GM12878 (cell line): ENCODE measurements at regions not wholly inside any gene's neighbourhood (a gene's known extent, or its start where the extent isn't known, plus 50 kb on each side); places are given as distances from the start of the nearest gene placed in this dataset.

Experiments used
- ATAC-seq: fragments of 200-7000 bp; cut with Tn5 transposase; 3 replicates; pipeline ENCODE4 v1.9.1; 2020; ENCODE audit warnings: mild to moderate bottlenecking, moderate library complexity
- BruUV-seq: library from RNA; stranded (reverse); fragments of 400-500 nt; replicated peaks from 2 replicates; lab custom pipeline; 2021; lab: Mats Ljungman, UMichigan
- CTCF ChIA-PET: fragments of 300-600 bp; sonication (Branson Sonifier 250); formaldehyde crosslinking; extraction: SDS; loops from one replicate; lab custom pipeline; 2021; ENCODE audit warnings: inconsistent platforms; lab: Yijun Ruan, JAX
- POLR2A ChIA-PET: fragments of 350-600 bp; formaldehyde crosslinking; extraction: SDS; loops from one replicate; lab custom pipeline; 2021; ENCODE audit warnings: inconsistent platforms; lab: Charles Lee
- RAD21 ChIA-PET: fragments of 300-600 bp; sonication (Branson Sonifier 250); formaldehyde crosslinking; loops from one replicate; lab custom pipeline; 2023; ENCODE audit warnings: antibody characterized with exemption; ENCODE audit not compliant: unreplicated experiment; lab: Charles Lee
- SMC1A ChIA-PET: fragments of 300-600 bp; sonication (Branson Sonifier 250); formaldehyde crosslinking; loops from one replicate; lab custom pipeline; 2023; ENCODE audit not compliant: unreplicated experiment, uncharacterized antibody; lab: Charles Lee
- DNase-seq: peaks from one replicate; pipeline ENCODE4 v3.0.0-alpha.2; 2011; ENCODE audit warnings: low read depth, low spot score
- FAIRE-seq: peaks from 3 replicates; lab custom pipeline; 2011; peaks lifted over from hg19 to GRCh38; lab: Jason Lieb, UNC
- H2AFZ ChIP-seq: 2 replicates; pipeline ENCODE4 v1.6.0; 2011; ENCODE audit warnings: low read depth, low read length, control low read depth; ENCODE audit not compliant: control insufficient read depth
- H3K27ac ChIP-seq: 2 replicates; pipeline ENCODE4 v1.5.1; 2011; ENCODE audit warnings: control low read depth; ENCODE audit not compliant: control insufficient read depth, insufficient read depth
- H3K27me3 ChIP-seq, 2 experiments: replicated peaks in 1 of 2; 2 replicates each; pipeline versions ENCODE4 v1.6.0 to v1.6.1; 2011; ENCODE audit warnings: low read length in 1 of 2; ENCODE audit not compliant: control insufficient read depth in 2 of 2, insufficient read depth in 2 of 2
- H3K36me3 ChIP-seq, 2 experiments: 2 replicates each; pipeline ENCODE4 v1.5.1; 2011; ENCODE audit warnings: low read length in 1 of 2; ENCODE audit not compliant: control insufficient read depth in 2 of 2, insufficient read depth in 2 of 2
- H3K4me1 ChIP-seq: 2 replicates; pipeline ENCODE4 v1.6.1; 2011; ENCODE audit warnings: mild to moderate bottlenecking, low read length, moderate library complexity, mixed read lengths; ENCODE audit not compliant: control insufficient read depth, insufficient read depth
- H3K4me2 ChIP-seq: 2 replicates; pipeline ENCODE4 v1.6.0; 2011; ENCODE audit warnings: control low read depth; ENCODE audit not compliant: control insufficient read depth, insufficient read depth
- H3K4me3 ChIP-seq: fragments of 200-600 bp; sonication (generic); 2 replicates; pipeline ENCODE4 v1.5.1; 2016
- H3K79me2 ChIP-seq: 2 replicates; pipeline ENCODE4 v1.6.0; 2011; ENCODE audit warnings: low read length; ENCODE audit not compliant: control insufficient read depth, insufficient read depth
- H3K9ac ChIP-seq: 2 replicates; pipeline ENCODE4 v1.8.0; 2011; ENCODE audit warnings: low read length, control low read depth, mixed read lengths; ENCODE audit not compliant: control insufficient read depth, insufficient read depth
- H3K9me3 ChIP-seq: replicated peaks from 3 replicates; pipeline ENCODE4 v1.5.1; 2011; ENCODE audit warnings: mild to moderate bottlenecking, low read length; ENCODE audit not compliant: control insufficient read depth, insufficient read depth
- H4K20me1 ChIP-seq: 2 replicates; pipeline ENCODE4 v1.6.0; 2011; ENCODE audit not compliant: control insufficient read depth, insufficient read depth
- BRCA1 ChIP-seq: IDR thresholded peaks from 2 replicates; pipeline ENCODE4 v1.6.1; 2011; ENCODE audit warnings: low read depth, low read length, improper control_type of control experiment
- CHD1 ChIP-seq: IDR thresholded peaks from 2 replicates; pipeline ENCODE4 v1.6.1; 2012; ENCODE audit warnings: low read depth, low read length, improper control_type of control experiment
- ELK1 ChIP-seq: IDR thresholded peaks from 2 replicates; pipeline ENCODE4 v1.6.1; 2012; ENCODE audit warnings: low read depth, low read length, improper control_type of control experiment
- GABPA ChIP-seq: IDR thresholded peaks from 2 replicates; pipeline ENCODE4 v1.6.1; 2014; ENCODE audit warnings: antibody characterized with exemption, low read depth, mild to moderate bottlenecking, inconsistent platforms
- HSF1 ChIP-seq: fragments of 150-350 bp; IDR thresholded peaks from 2 replicates; pipeline ENCODE4 v1.6.1; 2014; ENCODE audit warnings: mild to moderate bottlenecking, low read depth, low read length
- IRF5 ChIP-seq: fragments of 450-650 bp; IDR thresholded peaks from 2 replicates; pipeline ENCODE4 v1.6.1; 2017; ENCODE audit warnings: borderline replicate concordance
- MXI1 ChIP-seq: fragments of 150-350 bp; IDR thresholded peaks from 2 replicates; pipeline ENCODE4 v1.6.1; 2011; ENCODE audit warnings: low read depth, mild to moderate bottlenecking, inconsistent platforms, low read length, improper control_type of control experiment
- NBN ChIP-seq: fragments of 450-650 bp; IDR thresholded peaks from 2 replicates; pipeline ENCODE4 v1.6.1; 2016
- NFIC ChIP-seq: IDR thresholded peaks from 2 replicates; pipeline ENCODE4 v1.6.1; 2012; ENCODE audit warnings: low read depth, mild to moderate bottlenecking, inconsistent platforms, low read length, moderate library complexity
- PRDM15 ChIP-seq: fragments of 450-650 bp; formaldehyde crosslinking; IDR thresholded peaks from 2 replicates; pipeline ENCODE4 v1.4.0; 2020; ENCODE audit warnings: mild to moderate bottlenecking, moderate library complexity
- REST ChIP-seq: IDR thresholded peaks from 2 replicates; pipeline ENCODE4 v1.6.1; 2012; ENCODE audit warnings: mild to moderate bottlenecking, low read depth, low read length
- SRF ChIP-seq, 2 experiments: IDR thresholded peaks; 2 replicates each; pipeline ENCODE4 v1.6.1; 2011; ENCODE audit warnings: low read depth in 2 of 2, low read length in 2 of 2, mild to moderate bottlenecking in 1 of 2, moderate library complexity in 1 of 2
- STAT3 ChIP-seq: IDR thresholded peaks from 2 replicates; pipeline ENCODE4 v1.6.1; 2011; ENCODE audit warnings: low read depth, low read length, improper control_type of control experiment
- WRNIP1 ChIP-seq: IDR thresholded peaks from 2 replicates; pipeline ENCODE4 v1.6.1; 2011; ENCODE audit warnings: low read depth, low read length, improper control_type of control experiment, borderline replicate concordance
- WGBS: methylation state at CpG from one replicate; pipeline ENCODE4 v1.1.6; 2016; ENCODE audit warnings: low lambda C conversion rate; ENCODE audit not compliant: insufficient replicate concordance, insufficient coverage; ENCODE audit errors: missing lambda C conversion rate; 5-methylcytosine and 5-hydroxymethylcytosine counted together
- in situ Hi-C: fragments of 300-500 bp; cut with MboI; formaldehyde crosslinking; loops from 9 replicates; pipeline ENCODE4 v1.14.3; 2018; ENCODE audit warnings: mixed read lengths
- intact Hi-C: fragments of 100-400 bp; cut with micrococcal nuclease; formaldehyde crosslinking; loops from one replicate; pipeline ENCODE4 v1.14.2; 2022; ENCODE audit not compliant: unreplicated experiment

- Histone ChIP-seq H2AFZ (no peak overlapping the region), H3K36me3 (no peaks in the 10 kb centered on the region), H3K4me3 (no peak overlapping the region), H3K79me2 (no peaks in the 10 kb centered on the region), H3K9me3 (no peaks in the 10 kb centered on the region), H3K27ac (no peak overlapping the region), H3K4me2 (no peak overlapping the region), H4K20me1 (no peaks in the 10 kb centered on the region), H3K4me1 (no peaks in the 10 kb centered on the region), H3K9ac (no peak overlapping the region), H3K27me3 (no peaks in the 10 kb centered on the region)
- FAIRE-seq (no peak), DNase-seq (peak; percentile 4), ATAC-seq (peak; percentile 68)
- WGBS: 96% methylated on average over 1 of the region's 1 CpG
- POLR2A ChIA-PET: no interaction called here
- in situ Hi-C loops (no loop called here), intact Hi-C loops (no loop called here)
- RAD21 ChIA-PET: interaction anchor here (1.0 to 1.9 kb wide), 2 partner anchors 43 to 59 kb away, joined by 3 to 8 read pairs; no protein-coding TSS in a partner anchor
- SMC1A ChIA-PET: interaction anchor here (0.7 to 1.4 kb wide), 2 partner anchors 8 kb away, joined by 3 read pairs; no protein-coding TSS in a partner anchor
- no TSS peak for BruUV-seq
- CTCF ChIA-PET: no interaction called here
- no peak for TF ChIP-seq SRF (IDR thresholded peaks at IDR 0.05; ENCODE audit: low read depth in 2 of 2, low read length in 2 of 2)
- no peak for TF ChIP-seq WRNIP1
- TF ChIP-seq HSF1: no peak
- TF ChIP-seq CHD1: no peak
- no peak for TF ChIP-seq REST
- no peak for TF ChIP-seq GABPA
- TF ChIP-seq MXI1: peak; percentile 58; the same call in 1 of the 2 replicates
- no peak for TF ChIP-seq NBN
- no peak for TF ChIP-seq PRDM15 (CRISPR knock-in tag)
- TF ChIP-seq NFIC: no peak
- TF ChIP-seq ELK1: no peak
- TF ChIP-seq BRCA1: no peak
- TF ChIP-seq IRF5: no peak
- no peak for TF ChIP-seq STAT3
Measured at GRCh38 chr14:38079268-38079667, 128.4 kb upstream of the SSTR1 start.
